ENCODE measurements at regions not wholly inside any gene's neighbourhood (a gene's known extent, or its start where the extent isn't known, plus 50 kb on each side); places are given as distances from the start of the nearest gene placed in this dataset.

- H3K27me3 ChIP-seq (replicated peaks in 1 of 7), result no peaks in the 10 kb centered on the region
- H3K27ac ChIP-seq, result no peak overlapping the region
- intact Hi-C loops (cut with DNase I; ENCODE audit: low total_unique reads), result no loop called here
- H3K36me3 ChIP-seq, result no peaks in the 10 kb centered on the region
- no peaks in the 10 kb centered on the region for H3K4me1 ChIP-seq
- 68 to 88% (median 83%) methylated on average over 3 of the region's 3 CpGs for WGBS, 5 donors
- no peak overlapping the region for H3K4me3 ChIP-seq
- no peaks in the 10 kb centered on the region for H3K9me3 ChIP-seq
- no peak for DNase-seq
- TF ChIP-seq POLR2A (IDR thresholded peaks at IDR 0.05) (no peak), POLR2AphosphoS5 (IDR thresholded peaks at IDR 0.05) (no peak)
- TF ChIP-seq, protein P1, sequence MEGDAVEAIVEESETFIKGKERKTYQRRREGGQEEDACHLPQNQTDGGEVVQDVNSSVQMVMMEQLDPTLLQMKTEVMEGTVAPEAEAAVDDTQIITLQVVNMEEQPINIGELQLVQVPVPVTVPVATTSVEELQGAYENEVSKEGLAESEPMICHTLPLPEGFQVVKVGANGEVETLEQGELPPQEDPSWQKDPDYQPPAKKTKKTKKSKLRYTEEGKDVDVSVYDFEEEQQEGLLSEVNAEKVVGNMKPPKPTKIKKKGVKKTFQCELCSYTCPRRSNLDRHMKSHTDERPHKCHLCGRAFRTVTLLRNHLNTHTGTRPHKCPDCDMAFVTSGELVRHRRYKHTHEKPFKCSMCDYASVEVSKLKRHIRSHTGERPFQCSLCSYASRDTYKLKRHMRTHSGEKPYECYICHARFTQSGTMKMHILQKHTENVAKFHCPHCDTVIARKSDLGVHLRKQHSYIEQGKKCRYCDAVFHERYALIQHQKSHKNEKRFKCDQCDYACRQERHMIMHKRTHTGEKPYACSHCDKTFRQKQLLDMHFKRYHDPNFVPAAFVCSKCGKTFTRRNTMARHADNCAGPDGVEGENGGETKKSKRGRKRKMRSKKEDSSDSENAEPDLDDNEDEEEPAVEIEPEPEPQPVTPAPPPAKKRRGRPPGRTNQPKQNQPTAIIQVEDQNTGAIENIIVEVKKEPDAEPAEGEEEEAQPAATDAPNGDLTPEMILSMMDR (IDR thresholded peaks at IDR 0.05 in 8 of 11, conservative IDR thresholded peaks at IDR 0.05 in 3 of 11), result no peak
Measured at GRCh38 chr5:143761663-143762062, 50.3 kb upstream of the HMHB1 start.

DNA sequence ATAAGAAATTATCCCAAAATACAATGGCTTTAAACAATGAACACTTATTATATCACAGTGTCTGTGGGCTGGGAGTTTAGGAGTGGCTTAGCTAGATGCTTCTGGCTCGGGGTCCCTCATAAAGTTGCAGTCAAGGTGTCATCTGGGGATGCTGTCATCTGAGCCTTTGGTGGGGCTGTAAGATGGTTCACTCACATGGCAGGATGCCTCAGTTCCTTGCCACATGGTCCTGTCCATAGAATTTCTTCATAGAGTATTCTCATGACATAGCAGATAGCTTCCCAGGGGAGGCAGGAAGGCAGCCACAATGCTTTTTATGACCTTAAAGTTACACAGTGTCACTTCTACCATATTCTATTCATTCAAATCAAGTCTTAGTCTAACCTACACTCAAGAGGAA lies 51.2 kb upstream of the HMHB1 start:
- Histone ChIP-seq H3K4me1 (no peaks in the 10 kb centered on the region), H3K27me3 (replicated peaks in 1 of 7) (no peaks in the 10 kb centered on the region), H3K4me3 (no peak overlapping the region), H3K27ac (no peak overlapping the region), H3K36me3 (no peaks in the 10 kb centered on the region), H3K9me3 (no peaks in the 10 kb centered on the region)
- TF ChIP-seq POLR2A (IDR thresholded peaks at IDR 0.05), result no peak
- TF ChIP-seq, protein P1 (IDR thresholded peaks at IDR 0.05 in 8 of 11, conservative IDR thresholded peaks at IDR 0.05 in 3 of 11), result no peak
- TF ChIP-seq POLR2AphosphoS5 (IDR thresholded peaks at IDR 0.05), result no peak
- intact Hi-C loops (cut with DNase I; ENCODE audit: low total_unique reads), result no loop called here
- WGBS, 5 donors, result 87 to 92% (median 91%) methylated on average over 1 of the region's 1 CpG
- DNase-seq, result no peak

DNA sequence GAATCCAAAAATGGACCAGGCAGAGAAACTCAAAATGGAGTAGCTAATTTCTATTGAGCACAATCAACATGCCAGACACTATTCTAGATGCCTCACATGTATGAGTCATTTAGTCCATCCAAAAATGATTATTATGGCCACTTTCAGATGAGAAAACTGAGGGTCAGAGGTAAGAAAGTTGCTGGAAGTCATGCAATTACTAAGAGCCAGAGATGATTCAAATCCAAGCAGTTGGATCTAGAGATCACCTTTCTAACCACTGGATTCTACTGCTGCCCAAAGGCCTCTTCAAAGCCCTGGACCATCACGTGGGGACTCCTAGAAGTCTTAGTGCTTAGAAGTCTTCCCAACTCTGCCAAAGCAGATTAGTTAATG lies 51.8 kb upstream of the HMHB1 start:
- H3K27ac ChIP-seq, result no peak overlapping the region
- no peaks in the 10 kb centered on the region for H3K27me3 ChIP-seq (replicated peaks in 1 of 7)
- no peaks in the 10 kb centered on the region for H3K36me3 ChIP-seq
- H3K9me3 ChIP-seq, result no peaks in the 10 kb centered on the region
- WGBS, 5 donors, result 65 to 90% (median 83%) methylated on average over 1 of the region's 1 CpG
- intact Hi-C loops (cut with DNase I; ENCODE audit: low total_unique reads), result no loop called here
- DNase-seq, result no peak
- no peak for TF ChIP-seq POLR2A (IDR thresholded peaks at IDR 0.05)
- TF ChIP-seq, protein P1 (IDR thresholded peaks at IDR 0.05 in 8 of 11, conservative IDR thresholded peaks at IDR 0.05 in 3 of 11), result no peak
- TF ChIP-seq POLR2AphosphoS5 (IDR thresholded peaks at IDR 0.05), result no peak
- H3K4me1 ChIP-seq, result no peaks in the 10 kb centered on the region
- no peak overlapping the region for H3K4me3 ChIP-seq

- Histone ChIP-seq H3K4me3 (no peak overlapping the region), H3K4me1 (no peaks in the 10 kb centered on the region), H3K27me3 (replicated peaks in 1 of 7) (no peaks in the 10 kb centered on the region), H3K9me3 (no peaks in the 10 kb centered on the region), H3K36me3 (no peaks in the 10 kb centered on the region), H3K27ac (no peak overlapping the region)
- intact Hi-C loops (cut with DNase I; ENCODE audit: low total_unique reads), result no loop called here
- no peak for DNase-seq
- no peak for TF ChIP-seq POLR2A (IDR thresholded peaks at IDR 0.05)
- no peak for TF ChIP-seq POLR2AphosphoS5 (IDR thresholded peaks at IDR 0.05)
- TF ChIP-seq, protein P1 (IDR thresholded peaks at IDR 0.05 in 8 of 11, conservative IDR thresholded peaks at IDR 0.05 in 3 of 11), result no peak
- 37 to 61% (median 57%) methylated on average over 1 of the region's 1 CpG for WGBS, 5 donors
Measured at GRCh38 chr5:143759396-143760130, 52.4 kb upstream of the HMHB1 start.

Data from spleen (tissue), 11 donors.